Skeletal muscle satellite cell (primary cell): ENCODE measurements at regions not wholly inside any gene's neighbourhood (a gene's known extent, or its start where the extent isn't known, plus 50 kb on each side); places are given as distances from the start of the nearest gene placed in this dataset.
"Not testable (repeated sequence)": the region's sequence is repeated elsewhere in the genome, so short reads cannot be mapped to it uniquely, and the experiment has no call there.

Source experiments
- H3K27me3 ChIP-seq: 2 replicates; pipeline ENCODE4 v1.7.0; 2013; ENCODE audit warnings: low read length; ENCODE audit not compliant: control insufficient read depth, insufficient read depth
- H3K36me3 ChIP-seq: 2 replicates; pipeline ENCODE4 v1.7.0; 2013; ENCODE audit warnings: mild to moderate bottlenecking, control low read depth, low read length; ENCODE audit not compliant: insufficient read depth
- H3K4me1 ChIP-seq: 2 replicates; pipeline ENCODE4 v1.7.0; 2013; ENCODE audit warnings: low read length; ENCODE audit not compliant: control insufficient read depth, insufficient read depth
- H3K4me2 ChIP-seq: 2 replicates; pipeline ENCODE4 v1.7.0; 2013; ENCODE audit warnings: mild to moderate bottlenecking, low read length
- H3K4me3 ChIP-seq: 2 replicates; pipeline ENCODE4 v1.7.0; 2013; ENCODE audit warnings: low read length
- H3K9ac ChIP-seq: 2 replicates; pipeline ENCODE4 v1.7.0; 2013; ENCODE audit warnings: mild to moderate bottlenecking, low read depth, low read length, moderate library complexity
- H3K9me3 ChIP-seq: replicated peaks from 2 replicates; pipeline ENCODE4 v1.7.0; 2013; ENCODE audit warnings: mild to moderate bottlenecking, control low read depth, low read length

GRCh38 chr4:28444886-28445496 is 1584.3 kb downstream of the STIM2 start:
- Histone ChIP-seq H3K4me2 (peak overlapping the region; percentile 34), H3K27me3 (no peaks in the 10 kb centered on the region), H3K36me3 (no peaks in the 10 kb centered on the region), H3K4me1 (peaks cover 16% of the 10 kb centered on the region), H3K4me3 (no peak overlapping the region), H3K9me3 (no peaks in the 10 kb centered on the region), H3K9ac (peak overlapping the region; percentile 15)

GRCh38 chr4:28449085-28449484 is 1588.4 kb downstream of the STIM2 start:
- H3K4me3 ChIP-seq: peak overlapping the region; percentile 56
- H3K9ac ChIP-seq: peak overlapping the region; percentile 64
- H3K4me1 ChIP-seq: peaks cover 10% of the 10 kb centered on the region
- H3K36me3 ChIP-seq: no peaks in the 10 kb centered on the region
- no peaks in the 10 kb centered on the region for H3K9me3 ChIP-seq
- H3K27me3 ChIP-seq: no peaks in the 10 kb centered on the region
- peak overlapping the region; percentile 77 for H3K4me2 ChIP-seq

- no peak overlapping the region for H3K4me3 ChIP-seq
- no peaks in the 10 kb centered on the region for H3K4me1 ChIP-seq
- no peak overlapping the region for H3K9ac ChIP-seq
- no peaks in the 10 kb centered on the region for H3K27me3 ChIP-seq
- no peaks in the 10 kb centered on the region for H3K9me3 ChIP-seq
- H3K36me3 ChIP-seq: no peaks in the 10 kb centered on the region
- H3K4me2 ChIP-seq: no peak overlapping the region
Observed at GRCh38 chr4:28451346-28451745, 1590.7 kb downstream of the STIM2 start.

- Histone ChIP-seq H3K36me3 (no peaks in the 10 kb centered on the region), H3K4me1 (no peaks in the 10 kb centered on the region), H3K4me2 (peak overlapping the region; percentile 16), H3K27me3 (no peaks in the 10 kb centered on the region), H3K9me3 (no peaks in the 10 kb centered on the region), H3K4me3 (no peak overlapping the region), H3K9ac (no peak overlapping the region)
Observed at GRCh38 chr4:28462766-28463700, 1602.4 kb downstream of the STIM2 start.

- Histone ChIP-seq H3K4me1 (peaks cover 10% of the 10 kb centered on the region), H3K4me3 (no peak overlapping the region), H3K9me3 (no peaks in the 10 kb centered on the region), H3K9ac (no peak overlapping the region), H3K4me2 (no peak overlapping the region), H3K36me3 (no peaks in the 10 kb centered on the region), H3K27me3 (no peaks in the 10 kb centered on the region)
Observed at GRCh38 chr4:28464823-28465222, 1604.2 kb downstream of the STIM2 start.

- H3K4me2 ChIP-seq, H3K9ac ChIP-seq, H3K4me3 ChIP-seq, H3K9me3 ChIP-seq, H3K36me3 ChIP-seq, H3K27me3 ChIP-seq: not testable (repeated sequence)
- H3K4me1 ChIP-seq: peaks cover 15% of the 10 kb centered on the region
Observed at GRCh38 chr4:28466886-28467285, 1606.2 kb downstream of the STIM2 start.

- no peak overlapping the region for H3K4me3 ChIP-seq
- no peaks in the 10 kb centered on the region for H3K36me3 ChIP-seq
- H3K9me3 ChIP-seq: no peaks in the 10 kb centered on the region
- peak overlapping the region; percentile 31 for H3K4me2 ChIP-seq
- H3K9ac ChIP-seq: peak overlapping the region; percentile 4
- H3K4me1 ChIP-seq: peaks cover 15% of the 10 kb centered on the region
- H3K27me3 ChIP-seq: no peaks in the 10 kb centered on the region
Observed at GRCh38 chr4:28469387-28469786, 1608.7 kb downstream of the STIM2 start.

GRCh38 chr4:28469886-28470285 is 1609.2 kb downstream of the STIM2 start:
- Histone ChIP-seq H3K27me3 (no peaks in the 10 kb centered on the region), H3K9ac (peak overlapping the region; percentile 4), H3K4me1 (peaks cover 15% of the 10 kb centered on the region), H3K9me3 (no peaks in the 10 kb centered on the region), H3K4me3 (no peak overlapping the region), H3K4me2 (peak overlapping the region; percentile 31), H3K36me3 (no peaks in the 10 kb centered on the region)

GRCh38 chr4:28475381-28475780 is 1614.7 kb downstream of the STIM2 start:
- H3K27me3 ChIP-seq: no peaks in the 10 kb centered on the region
- H3K9ac ChIP-seq: no peak overlapping the region
- H3K9me3 ChIP-seq: no peaks in the 10 kb centered on the region
- H3K4me1 ChIP-seq: peaks cover 1% of the 10 kb centered on the region
- no peak overlapping the region for H3K4me3 ChIP-seq
- no peaks in the 10 kb centered on the region for H3K36me3 ChIP-seq
- H3K4me2 ChIP-seq: no peak overlapping the region

- Histone ChIP-seq H3K9me3 (no peaks in the 10 kb centered on the region), H3K4me3 (no peak overlapping the region), H3K4me1 (no peaks in the 10 kb centered on the region), H3K36me3 (no peaks in the 10 kb centered on the region), H3K4me2 (no peak overlapping the region), H3K27me3 (no peaks in the 10 kb centered on the region), H3K9ac (no peak overlapping the region)
Observed at GRCh38 chr4:28479666-28480065, 1619.0 kb downstream of the STIM2 start.

GRCh38 chr4:28481565-28481964 is 1620.9 kb downstream of the STIM2 start:
- Histone ChIP-seq H3K9me3 (no peaks in the 10 kb centered on the region), H3K27me3 (no peaks in the 10 kb centered on the region), H3K4me3 (no peak overlapping the region), H3K4me2 (no peak overlapping the region), H3K4me1 (no peaks in the 10 kb centered on the region), H3K36me3 (no peaks in the 10 kb centered on the region), H3K9ac (no peak overlapping the region)
